Endothelial cell (in vitro differentiated cells): ENCODE measurements at regions not wholly inside any gene's neighbourhood (a gene's known extent, or its start where the extent isn't known, plus 50 kb on each side); places are given as distances from the start of the nearest gene placed in this dataset.

Source experiments
- DNase-seq: peaks from one replicate; pipeline ENCODE4 v3.0.0; 2021; ENCODE audit warnings: low spot score
- H3K27ac Mint-ChIP-seq: one replicate; pipeline ENCODE4 v1.8.0; 2021; ENCODE audit warnings: mixed read lengths, inconsistent platforms; ENCODE audit not compliant: unreplicated experiment
- H3K27me3 Mint-ChIP-seq: one replicate; pipeline ENCODE4 v1.8.0; 2021; ENCODE audit warnings: mild to moderate bottlenecking, moderate library complexity, mixed read lengths, inconsistent platforms; ENCODE audit not compliant: unreplicated experiment
- H3K36me3 Mint-ChIP-seq: one replicate; pipeline ENCODE4 v1.8.0; 2021; ENCODE audit warnings: mild to moderate bottlenecking, low read depth, mixed read lengths, inconsistent platforms; ENCODE audit not compliant: unreplicated experiment
- H3K4me1 Mint-ChIP-seq: one replicate; pipeline ENCODE4 v1.8.0; 2021; ENCODE audit warnings: mild to moderate bottlenecking, mixed read lengths, inconsistent platforms; ENCODE audit not compliant: unreplicated experiment
- H3K4me3 Mint-ChIP-seq: one replicate; pipeline ENCODE4 v1.8.0; 2021; ENCODE audit warnings: mild to moderate bottlenecking, mixed read lengths, inconsistent platforms; ENCODE audit not compliant: unreplicated experiment
- H3K9me3 Mint-ChIP-seq: one replicate; pipeline ENCODE4 v1.8.0; 2021; ENCODE audit warnings: mixed read lengths, inconsistent platforms; ENCODE audit not compliant: unreplicated experiment
- TF ChIP-seq, protein P1 (sequence below): fragments of 200-600 bp; sonication (generic); IDR thresholded peaks from one replicate; pipeline ENCODE4 v1.5.0; 2021; ENCODE audit warnings: antibody characterized with exemption; ENCODE audit not compliant: unreplicated experiment

DNA sequence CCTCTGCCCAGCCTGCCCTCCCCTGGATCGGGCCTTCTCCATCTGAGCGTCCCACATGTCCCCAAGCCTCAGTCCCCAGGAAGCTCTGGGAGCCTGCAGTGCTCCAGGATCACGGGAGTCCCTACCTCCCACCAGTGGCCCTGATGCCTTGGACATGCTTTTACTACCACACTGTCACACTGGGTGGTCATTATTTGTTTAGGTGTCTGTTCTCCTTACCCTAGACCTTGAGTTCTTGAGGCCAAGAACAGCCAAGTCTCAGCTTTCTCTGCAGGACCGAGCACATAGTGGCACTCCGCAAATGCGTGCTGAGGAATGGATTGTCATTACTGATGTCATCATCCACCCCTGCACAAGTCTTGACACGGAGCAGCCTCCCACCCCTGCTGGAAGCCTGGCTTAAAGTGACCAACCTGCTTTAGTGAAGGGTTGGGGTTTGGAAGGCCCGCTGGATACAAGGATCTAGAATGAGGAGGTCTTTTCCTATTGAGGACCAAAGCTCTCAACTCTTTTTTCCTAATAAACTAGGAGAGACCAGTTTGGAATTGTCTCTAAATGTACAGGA lies 132.9 kb upstream of the CRHR1 start:
- no peak overlapping the region for H3K4me3 Mint-ChIP-seq

DNA sequence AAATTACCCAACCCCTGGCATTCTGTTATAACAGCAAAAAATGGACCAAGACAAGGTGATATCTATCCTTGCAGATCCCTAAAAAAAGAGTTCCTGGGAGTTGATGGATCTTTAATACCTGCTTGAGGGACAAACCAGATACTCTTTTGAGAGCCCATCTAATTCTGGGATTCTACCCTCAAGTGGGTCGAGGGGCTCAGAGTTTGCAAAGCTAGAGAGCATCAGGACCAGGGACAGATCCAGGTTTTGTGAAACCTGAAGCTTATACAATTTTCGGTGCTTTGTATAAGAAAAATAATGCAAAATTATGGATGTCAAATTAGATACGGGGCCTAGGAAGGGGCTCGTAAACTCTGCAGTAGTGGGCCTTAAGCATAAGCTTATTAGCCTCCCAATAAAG lies 130.5 kb upstream of the CRHR1 start:
- H3K27ac Mint-ChIP-seq, result no peak overlapping the region
- no peak overlapping the region for H3K4me3 Mint-ChIP-seq
- H3K4me1 Mint-ChIP-seq, result peaks cover 6% of the 10 kb centered on the region
- no peak for DNase-seq
- peaks cover 6% of the 10 kb centered on the region for H3K27me3 Mint-ChIP-seq
- no peaks in the 10 kb centered on the region for H3K36me3 Mint-ChIP-seq
- TF ChIP-seq, protein P1, sequence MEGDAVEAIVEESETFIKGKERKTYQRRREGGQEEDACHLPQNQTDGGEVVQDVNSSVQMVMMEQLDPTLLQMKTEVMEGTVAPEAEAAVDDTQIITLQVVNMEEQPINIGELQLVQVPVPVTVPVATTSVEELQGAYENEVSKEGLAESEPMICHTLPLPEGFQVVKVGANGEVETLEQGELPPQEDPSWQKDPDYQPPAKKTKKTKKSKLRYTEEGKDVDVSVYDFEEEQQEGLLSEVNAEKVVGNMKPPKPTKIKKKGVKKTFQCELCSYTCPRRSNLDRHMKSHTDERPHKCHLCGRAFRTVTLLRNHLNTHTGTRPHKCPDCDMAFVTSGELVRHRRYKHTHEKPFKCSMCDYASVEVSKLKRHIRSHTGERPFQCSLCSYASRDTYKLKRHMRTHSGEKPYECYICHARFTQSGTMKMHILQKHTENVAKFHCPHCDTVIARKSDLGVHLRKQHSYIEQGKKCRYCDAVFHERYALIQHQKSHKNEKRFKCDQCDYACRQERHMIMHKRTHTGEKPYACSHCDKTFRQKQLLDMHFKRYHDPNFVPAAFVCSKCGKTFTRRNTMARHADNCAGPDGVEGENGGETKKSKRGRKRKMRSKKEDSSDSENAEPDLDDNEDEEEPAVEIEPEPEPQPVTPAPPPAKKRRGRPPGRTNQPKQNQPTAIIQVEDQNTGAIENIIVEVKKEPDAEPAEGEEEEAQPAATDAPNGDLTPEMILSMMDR, result no peak
- no peaks in the 10 kb centered on the region for H3K9me3 Mint-ChIP-seq

More for the DNA sequence above, 132.9 kb upstream of the CRHR1 start:
- no peak for DNase-seq
- Mint-ChIP-seq H3K4me1 (peaks cover 20% of the 10 kb centered on the region), H3K27ac (no peak overlapping the region), H3K9me3 (no peaks in the 10 kb centered on the region), H3K36me3 (no peaks in the 10 kb centered on the region), H3K27me3 (peaks cover 6% of the 10 kb centered on the region)
- TF ChIP-seq, protein P1, result no peak

DNA sequence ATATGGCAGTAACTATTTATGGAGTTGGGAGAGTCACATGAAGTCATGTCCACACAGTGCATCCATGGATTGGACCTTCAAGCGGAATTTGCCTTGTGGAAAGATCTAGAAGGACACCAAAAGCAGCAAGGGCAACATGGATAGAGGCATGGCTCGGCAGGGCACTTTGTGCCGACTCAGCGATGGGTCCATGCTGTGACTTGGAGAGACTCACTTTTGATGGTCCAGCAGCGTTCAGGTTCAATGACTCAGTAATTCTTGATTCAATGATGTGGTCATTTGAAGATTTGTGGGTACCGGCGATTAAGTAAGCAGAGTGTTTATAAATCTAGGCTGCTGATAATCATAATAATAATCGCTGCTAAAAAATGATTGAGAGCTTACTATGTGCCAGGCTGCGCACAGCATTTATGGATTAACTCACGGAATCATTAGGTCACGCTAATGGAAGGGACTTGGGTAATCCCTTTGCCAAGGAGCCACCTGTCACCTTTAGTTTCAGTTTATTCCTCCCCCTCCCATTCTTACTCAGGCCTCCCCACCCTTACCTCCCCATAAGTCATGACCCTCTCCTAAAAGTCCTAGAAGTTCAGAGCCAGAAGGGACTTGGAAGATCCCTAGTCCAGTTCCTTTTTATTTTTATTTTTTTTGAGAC lies 127.5 kb upstream of the CRHR1 start:
- DNase-seq, result no peak
- H3K9me3 Mint-ChIP-seq, result no peaks in the 10 kb centered on the region
- TF ChIP-seq, protein P1, result no peak
- no peak overlapping the region for H3K27ac Mint-ChIP-seq
- H3K27me3 Mint-ChIP-seq, result peaks cover 2% of the 10 kb centered on the region
- H3K36me3 Mint-ChIP-seq, result no peaks in the 10 kb centered on the region
- H3K4me1 Mint-ChIP-seq, result no peaks in the 10 kb centered on the region
- no peak overlapping the region for H3K4me3 Mint-ChIP-seq

DNA sequence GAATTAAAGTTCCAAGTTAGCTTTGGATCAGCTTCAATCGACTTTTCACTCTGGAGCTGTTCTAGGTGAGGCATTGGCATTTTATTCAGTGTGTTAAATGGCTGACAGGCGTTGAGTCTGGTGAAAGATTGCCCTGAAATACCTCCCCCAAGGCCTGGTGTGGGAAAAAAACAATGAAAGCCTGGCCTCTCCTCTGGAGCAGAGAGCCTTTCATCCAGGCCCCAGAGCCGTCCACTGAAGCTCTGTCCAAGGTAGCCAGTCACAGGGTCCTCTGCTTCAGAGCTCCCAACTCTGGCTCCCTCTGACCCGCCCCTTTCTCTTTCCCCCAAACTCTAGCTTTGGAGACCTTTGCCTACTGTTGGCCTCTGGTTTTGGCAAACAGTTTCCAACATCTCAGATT lies 123.6 kb upstream of the CRHR1 start:
- peak; percentile 45 for DNase-seq
- H3K4me1 Mint-ChIP-seq, result peaks cover 5% of the 10 kb centered on the region
- no peak overlapping the region for H3K4me3 Mint-ChIP-seq
- H3K36me3 Mint-ChIP-seq, result no peaks in the 10 kb centered on the region
- TF ChIP-seq, protein P1, result no peak
- H3K9me3 Mint-ChIP-seq, result no peaks in the 10 kb centered on the region
- H3K27me3 Mint-ChIP-seq, result peaks cover 2% of the 10 kb centered on the region
- H3K27ac Mint-ChIP-seq, result no peak overlapping the region

DNA sequence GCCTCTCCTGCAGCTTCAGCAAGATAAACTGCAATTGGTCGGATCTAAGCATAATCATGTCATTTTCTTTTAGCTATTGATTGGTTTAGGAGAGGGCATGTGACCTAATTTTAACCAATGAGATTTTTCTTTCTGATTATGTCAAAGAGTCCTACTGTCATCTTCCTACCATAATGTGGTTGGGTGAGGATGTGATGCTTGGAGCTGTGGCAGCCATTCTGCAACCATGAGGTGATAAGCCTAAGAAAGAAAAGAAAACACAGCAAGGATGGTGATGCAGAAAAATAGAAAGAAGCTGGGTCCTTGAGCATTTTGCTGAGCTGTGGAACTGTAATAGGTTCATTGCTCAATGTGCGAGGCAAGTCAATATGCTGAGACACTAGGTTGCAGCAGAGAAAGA lies 121.7 kb upstream of the CRHR1 start:
- H3K4me3 Mint-ChIP-seq, result no peak overlapping the region
- no peaks in the 10 kb centered on the region for H3K9me3 Mint-ChIP-seq
- TF ChIP-seq, protein P1, result no peak
- H3K4me1 Mint-ChIP-seq, result peaks cover 5% of the 10 kb centered on the region
- H3K36me3 Mint-ChIP-seq, result no peaks in the 10 kb centered on the region
- no peak for DNase-seq
- H3K27ac Mint-ChIP-seq, result no peak overlapping the region
- H3K27me3 Mint-ChIP-seq, result peaks cover 3% of the 10 kb centered on the region
